Amniotic stem cell (primary cell): ENCODE measurements at regions not wholly inside any gene's neighbourhood (a gene's known extent, or its start where the extent isn't known, plus 50 kb on each side); places are given as distances from the start of the nearest gene placed in this dataset.

Experiments used
- DNase-seq: peaks from one replicate; lab custom pipeline; 2025; lab: John Stamatoyannopoulos, UW

- peak; percentile 26 for DNase-seq
These were observed 51.3 kb upstream of the RELL1 start for GRCh38 chr4:37737466-37737865.
